Activated CD8-positive, alpha-beta T cell treated with anti-CD3 and anti-CD28 coated beads for 36 hours (primary cell): ENCODE measurements at regions not wholly inside any gene's neighbourhood (a gene's known extent, or its start where the extent isn't known, plus 50 kb on each side); places are given as distances from the start of the nearest gene placed in this dataset.
A peak's percentile ranks its signal among the peaks of the same experiment; 100 is the strongest.

ENCODE experiments used
- ATAC-seq: fragments of 200-7000 bp; cut with Tn5 transposase; one replicate; pipeline ENCODE4 v1.10.0; 2021; ENCODE audit warnings: mild to moderate bottlenecking, moderate library complexity
- CTCF ChIA-PET: fragments of 350-600 bp; sonication (Branson Sonifier 250); formaldehyde crosslinking; loops from one replicate; lab custom pipeline; 2021; ENCODE audit warnings: antibody characterized with exemption; lab: Charles Lee
- POLR2A ChIA-PET: fragments of 350-600 bp; sonication (Branson Sonifier 250); formaldehyde crosslinking; loops from one replicate; lab custom pipeline; 2021; ENCODE audit warnings: antibody characterized with exemption; lab: Charles Lee
- DNase-seq: peaks from one replicate; pipeline ENCODE4 v3.0.0-alpha.2; 2020
- H3K27ac Mint-ChIP-seq: one replicate; pipeline ENCODE4 v1.8.0; 2021; ENCODE audit warnings: mild to moderate bottlenecking, mixed read lengths
- H3K27me3 Mint-ChIP-seq: one replicate; pipeline ENCODE4 v1.8.0; 2021; ENCODE audit warnings: mixed read lengths
- H3K36me3 Mint-ChIP-seq: one replicate; pipeline ENCODE4 v1.8.0; 2021; ENCODE audit warnings: low read depth, mixed read lengths
- H3K4me1 Mint-ChIP-seq: one replicate; pipeline ENCODE4 v1.8.0; 2021; ENCODE audit warnings: low read depth, mixed read lengths
- H3K4me3 Mint-ChIP-seq: one replicate; pipeline ENCODE4 v1.8.0; 2021; ENCODE audit warnings: mild to moderate bottlenecking, moderate library complexity, mixed read lengths
- H3K9me3 Mint-ChIP-seq: one replicate; pipeline ENCODE4 v1.8.0; 2021; ENCODE audit warnings: mixed read lengths
- CTCF ChIP-seq: fragments of 200-600 bp; IDR thresholded peaks from one replicate; pipeline ENCODE4 v1.8.0; 2022; ENCODE audit warnings: antibody characterized with exemption, mild to moderate bottlenecking
- intact Hi-C: fragments of 100-400 bp; cut with micrococcal nuclease; formaldehyde crosslinking; loops from one replicate; pipeline ENCODE4 v1.10.0; 2022

DNA sequence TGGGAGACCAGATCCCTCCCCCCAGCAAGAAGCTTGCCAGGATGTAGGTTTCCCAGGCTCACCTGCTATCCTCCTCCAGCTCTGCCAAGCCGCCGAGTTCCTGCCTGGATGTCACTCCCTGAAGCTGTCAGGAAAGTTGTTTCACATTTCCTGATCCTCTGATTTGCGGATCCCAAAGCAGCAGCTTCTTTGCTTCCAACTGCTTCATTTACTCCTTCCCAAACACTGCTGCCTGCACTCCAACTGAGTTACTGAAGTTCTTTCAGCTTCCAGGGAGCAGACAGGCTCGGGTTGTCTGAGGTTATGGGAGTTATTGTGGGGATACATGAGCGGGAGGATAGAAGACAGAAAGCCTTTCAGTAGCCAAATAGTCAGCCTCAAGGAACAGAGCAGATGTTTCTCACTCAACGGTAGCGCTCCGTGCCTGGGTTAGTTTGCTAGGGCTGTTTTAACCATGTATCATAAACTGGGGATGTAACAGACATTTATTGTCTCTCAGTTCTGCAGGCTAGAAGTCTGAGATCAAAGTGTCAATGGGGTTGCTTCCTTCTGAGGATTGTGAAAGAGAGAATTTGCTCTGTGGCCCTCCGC, 516.0 kb downstream of the REEP3 start:
- H3K27me3 Mint-ChIP-seq, result peaks cover 3% of the 10 kb centered on the region
- H3K4me3 Mint-ChIP-seq, result no peak overlapping the region
- peaks cover 4% of the 10 kb centered on the region for H3K4me1 Mint-ChIP-seq
- H3K27ac Mint-ChIP-seq, result no peak overlapping the region
- H3K9me3 Mint-ChIP-seq, result no peaks in the 10 kb centered on the region
- DNase-seq (no peak), ATAC-seq (no peak)
- TF ChIP-seq CTCF, result no peak
- ChIA-PET CTCF (no interaction called here), POLR2A (no interaction called here)
- no peaks in the 10 kb centered on the region for H3K36me3 Mint-ChIP-seq
- intact Hi-C loops, result no loop called here

GRCh38 chr10:64038107-64038506, 516.9 kb downstream of the REEP3 start:
- CTCF ChIA-PET, result no interaction called here
- H3K4me3 Mint-ChIP-seq, result no peak overlapping the region

GRCh38 chr10:64039198-64039597, 518.0 kb downstream of the REEP3 start:
- CTCF ChIA-PET, result no interaction called here
- POLR2A ChIA-PET, result no interaction called here
- no peak for DNase-seq
- Mint-ChIP-seq H3K36me3 (no peaks in the 10 kb centered on the region), H3K27ac (no peak overlapping the region), H3K4me1 (peaks cover 4% of the 10 kb centered on the region), H3K4me3 (no peak overlapping the region), H3K27me3 (peaks cover 3% of the 10 kb centered on the region), H3K9me3 (no peaks in the 10 kb centered on the region)
- ATAC-seq, result no peak
- intact Hi-C loops, result no loop called here
- no peak for TF ChIP-seq CTCF

More at GRCh38 chr10:64038107-64038506, 516.9 kb downstream of the REEP3 start:
- no peak for ATAC-seq
- H3K27me3 Mint-ChIP-seq, result peaks cover 3% of the 10 kb centered on the region
- POLR2A ChIA-PET, result no interaction called here
- DNase-seq, result no peak
- no peaks in the 10 kb centered on the region for H3K36me3 Mint-ChIP-seq
- H3K9me3 Mint-ChIP-seq, result no peaks in the 10 kb centered on the region
- intact Hi-C loops, result no loop called here
- peaks cover 4% of the 10 kb centered on the region for H3K4me1 Mint-ChIP-seq
- no peak for TF ChIP-seq CTCF
- H3K27ac Mint-ChIP-seq, result no peak overlapping the region

- ATAC-seq, result peak; percentile 7
- TF ChIP-seq CTCF, result no peak
- Mint-ChIP-seq H3K4me1 (peaks cover 4% of the 10 kb centered on the region), H3K36me3 (no peaks in the 10 kb centered on the region), H3K27ac (no peak overlapping the region), H3K9me3 (no peaks in the 10 kb centered on the region), H3K27me3 (peaks cover 4% of the 10 kb centered on the region), H3K4me3 (peak overlapping the region; percentile 52)
- ChIA-PET POLR2A (no interaction called here), CTCF (interaction anchor here (0.9 to 3.7 kb wide), 8 partner anchors 8 to 174 kb away, joined by 3 to 35 read pairs (median 7); no protein-coding TSS in a partner anchor)
- intact Hi-C loops, result no loop called here
- no peak for DNase-seq
These were observed 519.6 kb downstream of the REEP3 start for GRCh38 chr10:64040781-64041180.

DNA sequence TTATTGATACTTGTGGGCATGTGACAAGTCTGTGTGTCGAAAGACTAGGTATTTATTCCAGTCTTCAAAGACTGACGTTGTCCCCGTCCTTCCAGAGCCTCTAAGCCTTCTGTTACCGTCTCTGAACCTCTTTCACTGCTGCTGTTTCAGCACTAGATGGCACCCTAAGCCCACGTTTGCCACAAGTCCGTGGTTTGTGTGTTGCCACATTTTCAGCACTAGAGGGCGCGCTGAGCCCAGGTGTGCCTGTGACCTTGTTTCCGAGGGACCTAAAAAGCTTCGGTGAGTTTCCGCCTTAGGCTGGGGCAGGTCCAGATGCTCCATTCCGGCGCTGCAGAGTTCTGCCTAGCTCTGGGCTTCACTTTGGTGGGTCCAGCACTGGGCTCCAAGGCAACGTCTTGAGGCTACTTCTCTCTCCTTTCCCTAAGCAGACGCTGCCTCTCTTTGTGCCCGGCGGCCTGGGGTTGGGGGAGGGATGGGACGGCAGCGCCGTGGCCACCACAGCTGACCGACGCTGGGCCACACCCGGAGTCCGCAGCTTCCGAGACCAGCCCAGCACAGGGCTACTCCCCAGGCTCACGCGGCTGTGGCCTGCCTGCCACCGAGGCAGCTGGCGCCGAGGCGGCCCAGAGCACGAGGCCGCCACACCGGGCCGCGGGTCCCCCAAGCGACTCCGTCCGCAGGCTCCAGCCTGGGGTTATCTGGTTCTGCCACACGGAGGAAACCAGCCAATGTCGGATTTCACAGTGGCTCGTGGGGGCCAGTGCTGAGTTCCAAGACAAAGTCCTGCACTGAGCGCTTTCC, 520.2 kb downstream of the REEP3 start:
- H3K4me1 Mint-ChIP-seq, result peaks cover 4% of the 10 kb centered on the region
- intact Hi-C loops, result no loop called here
- H3K4me3 Mint-ChIP-seq, result peak overlapping the region; percentile 52
- no peak overlapping the region for H3K27ac Mint-ChIP-seq
- no peaks in the 10 kb centered on the region for H3K9me3 Mint-ChIP-seq
- ChIA-PET POLR2A (no interaction called here), CTCF (interaction anchor here (0.6 to 3.7 kb wide), 25 partner anchors 9 to 592 kb away, joined by 3 to 35 read pairs (median 4); no protein-coding TSS in a partner anchor)
- peak; percentile 98 for TF ChIP-seq CTCF
- no peaks in the 10 kb centered on the region for H3K36me3 Mint-ChIP-seq
- ATAC-seq (peak; percentile 98), DNase-seq (peak; percentile 86)
- peaks cover 4% of the 10 kb centered on the region for H3K27me3 Mint-ChIP-seq
